ENCODE measurements at regions not wholly inside any gene's neighbourhood (a gene's known extent, or its start where the extent isn't known, plus 50 kb on each side); places are given as distances from the start of the nearest gene placed in this dataset.
"Not testable (repeated sequence)": the region's sequence is repeated elsewhere in the genome, so short reads cannot be mapped to it uniquely, and the experiment has no call there.

GRCh38 chrX:76922100-76922499 lies 494.6 kb downstream of the MAGEE1 start:
- Histone ChIP-seq H3K9me3 (no peaks in the 10 kb centered on the region), H3K36me3 (ENCODE audit: low read depth, missing control alignments) (no peaks in the 10 kb centered on the region), H3K27me3 (no peaks in the 10 kb centered on the region), H3K4me3 (no peak overlapping the region), H3K27ac (no peak overlapping the region), H3K4me1 (no peaks in the 10 kb centered on the region)
- DNase-seq, result no peak
- whole genome bisulfite sequencing, 2 donors, result 51 to 67% methylated on average over 2 of the region's 2 CpGs
- intact Hi-C loops (cut with DNase I; ENCODE audit: low total_unique reads), result no loop called here
- TF ChIP-seq CTCF (IDR thresholded peaks at IDR 0.05) (no peak), POLR2A (IDR thresholded peaks at IDR 0.05) (no peak)

GRCh38 chrX:76924616-76925015 lies 497.1 kb downstream of the MAGEE1 start:
- DNase-seq; intact Hi-C loops (cut with DNase I; ENCODE audit: low total_unique reads); H3K4me3 ChIP-seq; H3K36me3 ChIP-seq (ENCODE audit: low read depth, missing control alignments); H3K4me1 ChIP-seq; H3K9me3 ChIP-seq; H3K27ac ChIP-seq; H3K27me3 ChIP-seq: not testable (repeated sequence)
- 80 to 81% methylated on average over 4 to 7 of the region's 7 CpGs for WGBS, 2 donors

- Histone ChIP-seq H3K4me1 (no peaks in the 10 kb centered on the region), H3K9me3 (no peaks in the 10 kb centered on the region), H3K4me3 (no peak overlapping the region), H3K27me3 (no peaks in the 10 kb centered on the region), H3K36me3 (ENCODE audit: low read depth, missing control alignments) (no peaks in the 10 kb centered on the region), H3K27ac (no peak overlapping the region)
- intact Hi-C loops (cut with DNase I; ENCODE audit: low total_unique reads), result no loop called here
- 75 to 79% methylated on average over 6 of the region's 6 CpGs for WGBS, 2 donors
- DNase-seq, result no peak
- TF ChIP-seq CTCF (IDR thresholded peaks at IDR 0.05) (no peak), POLR2A (IDR thresholded peaks at IDR 0.05) (no peak)
Observed at GRCh38 chrX:76931518-76931917, 504.0 kb downstream of the MAGEE1 start.

- no peaks in the 10 kb centered on the region for H3K27me3 ChIP-seq
- 80% methylated on average over 1 of the region's 1 CpG; no CpG with 5 or more reads in 1 of the 2 donors for WGBS, 2 donors
- H3K36me3 ChIP-seq (ENCODE audit: low read depth, missing control alignments), result no peaks in the 10 kb centered on the region
- no peaks in the 10 kb centered on the region for H3K4me1 ChIP-seq
- no peak for DNase-seq
- H3K27ac ChIP-seq, result no peak overlapping the region
- H3K4me3 ChIP-seq, result no peak overlapping the region
- H3K9me3 ChIP-seq, result no peaks in the 10 kb centered on the region
- intact Hi-C loops (cut with DNase I; ENCODE audit: low total_unique reads), result no loop called here
- no peak for TF ChIP-seq POLR2A (IDR thresholded peaks at IDR 0.05)
- TF ChIP-seq CTCF (IDR thresholded peaks at IDR 0.05), result no peak
Observed at GRCh38 chrX:76957485-76957884, 489.7 kb upstream of the FGF16 start.

- DNase-seq, result no peak
- intact Hi-C loops (cut with DNase I; ENCODE audit: low total_unique reads), result no loop called here
Observed at GRCh38 chrX:76971393-76972376, 475.5 kb upstream of the FGF16 start.

More at GRCh38 chrX:76971393-76972376, 475.5 kb upstream of the FGF16 start:
- no peak for TF ChIP-seq CTCF (IDR thresholded peaks at IDR 0.05)
- no peak for TF ChIP-seq POLR2A (IDR thresholded peaks at IDR 0.05)
- Histone ChIP-seq H3K27ac (no peak overlapping the region), H3K9me3 (no peaks in the 10 kb centered on the region), H3K27me3 (no peaks in the 10 kb centered on the region), H3K4me1 (no peaks in the 10 kb centered on the region), H3K36me3 (ENCODE audit: low read depth, missing control alignments) (no peaks in the 10 kb centered on the region), H3K4me3 (no peak overlapping the region)
- WGBS, 2 donors, result 17 to 47% methylated on average over 1 of the region's 1 CpG

Data from testis (tissue), 2 donors.